HCT116 (cell line): ENCODE measurements at regions not wholly inside any gene's neighbourhood (a gene's known extent, or its start where the extent isn't known, plus 50 kb on each side); places are given as distances from the start of the nearest gene placed in this dataset.

Experiments used
- ATAC-seq: fragments of 200-7000 bp; cut with Tn5 transposase; 2 replicates; pipeline ENCODE4 v1.9.1; 2020; ENCODE audit warnings: mild to moderate bottlenecking, moderate library complexity
- BruUV-seq: library from RNA; stranded (reverse); fragments of 400-500 nt; replicated peaks from 2 replicates; lab custom pipeline; 2021; lab: Mats Ljungman, UMichigan
- CTCF ChIA-PET: fragments of 300-600 bp; sonication (Branson Sonifier 250); formaldehyde crosslinking; loops from one replicate; lab custom pipeline; 2021; ENCODE audit warnings: antibody characterized with exemption; lab: Charles Lee
- POLR2A ChIA-PET: fragments of 300-600, 350-600 bp; sonication (Branson Sonifier 250); formaldehyde crosslinking; loops from one replicate; lab custom pipeline; 2021; ENCODE audit warnings: antibody characterized with exemption; lab: Charles Lee
- RAD21 ChIA-PET, 2 experiments: fragments of 300-600 bp; sonication (Branson Sonifier 250); formaldehyde crosslinking; loops; one replicate each; lab custom pipeline; 2023; ENCODE audit warnings: low total read pairs in 2 of 2; ENCODE audit not compliant: uncharacterized antibody in 2 of 2, unreplicated experiment in 2 of 2, low non-redundant PET in 1 of 2; lab: Charles Lee
- DNase-seq: peaks from one replicate; pipeline ENCODE4 v3.0.0-alpha.2; 2010; ENCODE audit warnings: low read depth, low spot score
- H2AFZ ChIP-seq: fragments of 200-600 bp; shearing (Covaris generic), sonication (generic); 2 replicates; pipeline ENCODE4 v1.6.1; 2017; ENCODE audit warnings: low read depth, mixed run types, mixed read lengths, antibody characterized with exemption, low read length; ENCODE audit not compliant: poor library complexity, severe bottlenecking
- H3K27ac ChIP-seq: 2 replicates; pipeline ENCODE4 v1.5.1; 2012; ENCODE audit warnings: low read depth, low read length
- H3K27me3 ChIP-seq: fragments of 200-600 bp; sonication (generic); 2 replicates; pipeline ENCODE4 v1.6.1; 2016; ENCODE audit warnings: mixed run types, low read length, mixed read lengths; ENCODE audit not compliant: insufficient read depth
- H3K36me3 ChIP-seq, 2 experiments: fragments of 200-500 bp in 1 of 2; fragments of 200-600 bp in 1 of 2; sonication (Bioruptor generic) in 1 of 2; sonication (generic) in 1 of 2; 2 replicates each; pipeline versions ENCODE4 v1.5.1 to v1.6.1; 2014 to 2016; ENCODE audit warnings: low read length in 2 of 2, inconsistent platforms in 1 of 2, mixed read lengths in 1 of 2, mixed run types in 1 of 2; ENCODE audit not compliant: insufficient read depth in 2 of 2, control insufficient read depth in 1 of 2
- H3K4me1 ChIP-seq, 2 experiments: fragments of 200-600 bp in 1 of 2; sonication (generic) in 1 of 2; 2 replicates each; pipeline versions ENCODE4 v1.5.1 to v1.6.1; 2012 to 2017; ENCODE audit warnings: low read length in 2 of 2, inconsistent platforms in 1 of 2, mild to moderate bottlenecking in 1 of 2, mixed read lengths in 1 of 2, mixed run types in 1 of 2, moderate library complexity in 1 of 2; ENCODE audit not compliant: insufficient read depth in 2 of 2, control insufficient read depth in 1 of 2
- H3K4me2 ChIP-seq: fragments of 200-600 bp; sonication (generic); 2 replicates; pipeline ENCODE4 v1.6.1; 2017; ENCODE audit warnings: mixed run types, low read length, mixed read lengths
- H3K4me3 ChIP-seq, 2 experiments: fragments of 200-600 bp in 1 of 2; sonication (generic) in 1 of 2; replicated peaks in 1 of 2; 2 replicates each; pipeline ENCODE4 v1.5.1; 2011 to 2016; ENCODE audit warnings: low read length in 2 of 2, control low read depth in 1 of 2, low read depth in 1 of 2, mild to moderate bottlenecking in 1 of 2, mixed read lengths in 1 of 2, mixed run types in 1 of 2
- H3K79me2 ChIP-seq: fragments of 200-600 bp; sonication (generic); 2 replicates; pipeline ENCODE4 v1.6.1; 2017; ENCODE audit warnings: mild to moderate bottlenecking, mixed run types, low read length, moderate library complexity, mixed read lengths; ENCODE audit not compliant: insufficient read depth
- H3K9ac ChIP-seq: fragments of 200-600 bp; sonication (generic); 2 replicates; pipeline ENCODE4 v1.6.1; 2016; ENCODE audit warnings: low read length, mixed read lengths
- H3K9me2 ChIP-seq: fragments of 200-600 bp; sonication (generic), shearing (Covaris generic); 2 replicates; pipeline ENCODE4 v1.6.1; 2017; ENCODE audit warnings: mixed run types, mild to moderate bottlenecking, moderate library complexity; ENCODE audit not compliant: insufficient read depth
- H3K9me3 ChIP-seq, 2 experiments: fragments of 200-500 bp in 1 of 2; fragments of 200-600 bp in 1 of 2; sonication (Bioruptor generic) in 1 of 2; sonication (generic) in 1 of 2; 2 replicates each; pipeline ENCODE4 v1.6.1; 2014 to 2017; ENCODE audit warnings: low read length in 2 of 2, mixed read lengths in 2 of 2, inconsistent platforms in 1 of 2, low read depth in 1 of 2, mild to moderate bottlenecking in 1 of 2, mixed run types in 1 of 2, moderate library complexity in 1 of 2; ENCODE audit not compliant: control insufficient read depth in 1 of 2, insufficient read depth in 1 of 2
- H4K20me1 ChIP-seq: fragments of 200-600 bp; sonication (generic), shearing (Covaris generic); 2 replicates; pipeline ENCODE4 v1.6.1; 2017; ENCODE audit warnings: mixed run types, mild to moderate bottlenecking, moderate library complexity; ENCODE audit not compliant: insufficient read depth
- CBX3 ChIP-seq: IDR thresholded peaks from 2 replicates; pipeline ENCODE4 v1.6.1; 2012; ENCODE audit warnings: low read depth
- CEBPB ChIP-seq: IDR thresholded peaks from 2 replicates; pipeline ENCODE4 v1.6.1; 2012; ENCODE audit warnings: low read depth
- ELF1 ChIP-seq: IDR thresholded peaks from 2 replicates; pipeline ENCODE4 v1.6.1; 2012; ENCODE audit warnings: low read depth, borderline replicate concordance
- EZH2phosphoT487 ChIP-seq: fragments of 200-600 bp; IDR thresholded peaks from 2 replicates; pipeline ENCODE4 v1.6.1; 2018; ENCODE audit warnings: antibody characterized with exemption, borderline replicate concordance
- FOSL1 ChIP-seq: IDR thresholded peaks from 2 replicates; pipeline ENCODE4 v1.6.1; 2012; ENCODE audit warnings: low read depth
- JUND ChIP-seq: IDR thresholded peaks from 2 replicates; pipeline ENCODE4 v1.6.1; 2012
- MAX ChIP-seq: IDR thresholded peaks from 2 replicates; pipeline ENCODE4 v1.6.1; 2012
- POLR2A ChIP-seq: IDR thresholded peaks from 2 replicates; pipeline ENCODE4 v1.7.0; 2011; ENCODE audit warnings: borderline replicate concordance; ENCODE audit not compliant: insufficient read depth, insufficient read length; ENCODE audit errors: extremely low read depth
- POLR2AphosphoS5 ChIP-seq: IDR thresholded peaks from 2 replicates; pipeline ENCODE4 v1.6.1; 2011; ENCODE audit warnings: mild to moderate bottlenecking, low read depth, low read length, moderate library complexity
- REST ChIP-seq: IDR thresholded peaks from 2 replicates; pipeline ENCODE4 v1.6.1; 2012; ENCODE audit warnings: low read depth
- SIN3A ChIP-seq: IDR thresholded peaks from 2 replicates; pipeline ENCODE4 v1.6.1; 2012; ENCODE audit warnings: low read depth
- SP1 ChIP-seq: IDR thresholded peaks from 2 replicates; pipeline ENCODE4 v1.6.1; 2012; ENCODE audit warnings: low read depth
- SRF ChIP-seq: IDR thresholded peaks from 2 replicates; pipeline ENCODE4 v1.6.1; 2012; ENCODE audit warnings: low read depth
- TCF7L2 ChIP-seq: IDR thresholded peaks from 2 replicates; pipeline ENCODE4 v1.7.0; 2011; ENCODE audit warnings: borderline replicate concordance, inconsistent platforms; ENCODE audit not compliant: insufficient read depth, insufficient read length; ENCODE audit errors: extremely low read depth
- YY1 ChIP-seq: IDR thresholded peaks from 2 replicates; pipeline ENCODE4 v1.6.1; 2011; ENCODE audit warnings: low read length, low read depth, moderate library complexity, mild to moderate bottlenecking; ENCODE audit not compliant: insufficient replicate concordance; ENCODE audit errors: extremely low read depth
- ZBTB33 ChIP-seq: IDR thresholded peaks from 2 replicates; pipeline ENCODE4 v1.6.1; 2011; ENCODE audit warnings: mild to moderate bottlenecking, low read length, moderate library complexity; ENCODE audit not compliant: insufficient replicate concordance; ENCODE audit errors: extremely low read depth
- ZFX ChIP-seq: fragments of 450-650 bp; IDR thresholded peaks from 2 replicates; pipeline ENCODE4 v1.6.1; 2017
- ZNF274 ChIP-seq: fragments of 200-500 bp; sonication (Bioruptor generic); IDR thresholded peaks from 2 replicates; pipeline ENCODE4 v1.6.1; 2014; ENCODE audit warnings: mild to moderate bottlenecking, low read depth, low read length, inconsistent platforms
- intact Hi-C: fragments of 100-400 bp; cut with micrococcal nuclease; formaldehyde crosslinking; loops from 2 replicates; pipeline ENCODE4 v1.10.0; 2022

- peaks cover 0 to 2% of the 10 kb centered on the region in 2 experiments; a peak in 1 of 4 replicates for H3K9me3 ChIP-seq
- no peak for TF ChIP-seq JUND
- TF ChIP-seq CBX3 = no peak
- no peak for TF ChIP-seq EZH2phosphoT487
- TF ChIP-seq YY1 = no peak
- no peak for TF ChIP-seq POLR2A
- no peak for TF ChIP-seq MAX
- TF ChIP-seq ZNF274 = no peak
- TF ChIP-seq SP1 = no peak
- no peak for TF ChIP-seq CEBPB
- no peak for TF ChIP-seq FOSL1
- no peak for TF ChIP-seq ZFX
- RAD21 ChIA-PET = no interaction called here
Observed at GRCh38 chr5:81802625-81803024, 51.7 kb upstream of the SSBP2 start.

GRCh38 chr5:81802020-81802419 lies 51.1 kb upstream of the SSBP2 start:
- no peak overlapping the region for H3K9ac ChIP-seq
- no peak overlapping the region for H3K27ac ChIP-seq
- no peaks in the 10 kb centered on the region for H3K27me3 ChIP-seq
- no peak overlapping the region for H2AFZ ChIP-seq
- no TSS peak for BruUV-seq
- no peaks in the 10 kb centered on the region for H3K9me2 ChIP-seq
- no peak overlapping the region for H3K4me2 ChIP-seq
- no peaks in the 10 kb centered on the region for H4K20me1 ChIP-seq
- CTCF ChIA-PET = no interaction called here
- H3K4me3 ChIP-seq = no peak overlapping the region
- DNase-seq = no peak
- peaks cover 0 to 9% of the 10 kb centered on the region in 2 experiments; a peak in 1 of 4 replicates for H3K4me1 ChIP-seq
- H3K79me2 ChIP-seq = no peaks in the 10 kb centered on the region
- RAD21 ChIA-PET = no interaction called here
- H3K9me3 ChIP-seq = no peaks in the 10 kb centered on the region
- no peaks in the 10 kb centered on the region for H3K36me3 ChIP-seq
- ATAC-seq = no peak
- POLR2A ChIA-PET = no interaction called here
- intact Hi-C loops = no loop called here
- TF ChIP-seq REST (no peak), FOSL1 (no peak), SIN3A (no peak), CBX3 (no peak), SRF (no peak), POLR2AphosphoS5 (no peak), TCF7L2 (no peak), ZBTB33 (no peak), ELF1 (no peak), YY1 (no peak)

More at GRCh38 chr5:81802625-81803024, 51.7 kb upstream of the SSBP2 start:
- Histone ChIP-seq H3K27me3 (no peaks in the 10 kb centered on the region), H3K9ac (no peak overlapping the region), H3K4me3 (no peak overlapping the region), H3K4me1 (peaks cover 0 to 9% of the 10 kb centered on the region in 2 experiments; a peak in 1 of 4 replicates), H3K36me3 (no peaks in the 10 kb centered on the region), H2AFZ (no peak overlapping the region), H3K4me2 (no peak overlapping the region), H3K27ac (no peak overlapping the region), H3K9me2 (no peaks in the 10 kb centered on the region), H3K79me2 (no peaks in the 10 kb centered on the region), H4K20me1 (no peaks in the 10 kb centered on the region)
- DNase-seq (no peak), ATAC-seq (no peak)
- BruUV-seq = no TSS peak
- CTCF ChIA-PET = no interaction called here
- intact Hi-C loops = no loop called here
- POLR2A ChIA-PET = no interaction called here
